Transverse colon (tissue), 3 donors: ENCODE measurements at regions not wholly inside any gene's neighbourhood (a gene's known extent, or its start where the extent isn't known, plus 50 kb on each side); places are given as distances from the start of the nearest gene placed in this dataset.

ENCODE experiments used
- CTCF ChIP-seq, 5 experiments: fragments of 200-600 bp in 3 of 5; fragments of 450-650 bp in 2 of 5; sonication (generic) in 3 of 5; IDR thresholded peaks; 1 replicate in 2 of 5; 2 replicates in 3 of 5; pipeline ENCODE4 v1.5.1; 2016 to 2017; ENCODE audit warnings: antibody characterized with exemption in 5 of 5, inconsistent platforms in 3 of 5, mild to moderate bottlenecking in 2 of 5, moderate library complexity in 1 of 5
- EP300 ChIP-seq: sonication (generic); formaldehyde crosslinking; IDR thresholded peaks from one replicate; pipeline ENCODE4 v1.6.1; 2017; ENCODE audit warnings: antibody characterized with exemption, low read depth

GRCh38 chr20:11328839-11329238, 588.9 kb upstream of the BTBD3 start:
- no peak for TF ChIP-seq CTCF (IDR thresholded peaks at IDR 0.05)
- TF ChIP-seq EP300 = no peak
